NCI-H146 treated with DMSO at 0.1 percent for 48 hours (cell line): ENCODE measurements at regions not wholly inside any gene's neighbourhood (a gene's known extent, or its start where the extent isn't known, plus 50 kb on each side); places are given as distances from the start of the nearest gene placed in this dataset.
A peak's percentile ranks its signal among the peaks of the same experiment; 100 is the strongest.

ENCODE experiments used
- DNase-seq: peaks from one replicate; lab custom pipeline; 2025; ENCODE audit not compliant: unreplicated experiment; lab: John Stamatoyannopoulos, UW

DNA sequence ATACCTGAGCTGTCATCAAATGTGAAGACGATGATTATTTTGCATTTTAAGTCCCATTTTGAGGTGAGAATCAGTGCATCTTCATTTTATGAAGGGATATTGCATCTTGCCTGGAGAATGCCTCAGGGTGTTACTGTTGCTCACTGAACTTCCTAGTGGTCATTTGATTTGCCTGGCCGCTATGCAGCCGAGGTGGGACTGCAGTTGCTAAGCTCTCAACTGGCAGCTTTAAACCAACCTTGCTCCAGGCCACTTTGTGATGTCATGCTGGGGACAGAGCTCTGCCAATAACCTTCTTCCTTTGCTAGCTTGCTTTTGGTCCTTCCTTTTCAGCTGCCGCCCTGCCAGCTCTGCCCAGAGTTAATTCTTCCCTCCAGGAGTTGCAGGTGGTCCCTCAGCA, 409.4 kb upstream of the B3GAT1 start:
- DNase-seq: no peak

DNA sequence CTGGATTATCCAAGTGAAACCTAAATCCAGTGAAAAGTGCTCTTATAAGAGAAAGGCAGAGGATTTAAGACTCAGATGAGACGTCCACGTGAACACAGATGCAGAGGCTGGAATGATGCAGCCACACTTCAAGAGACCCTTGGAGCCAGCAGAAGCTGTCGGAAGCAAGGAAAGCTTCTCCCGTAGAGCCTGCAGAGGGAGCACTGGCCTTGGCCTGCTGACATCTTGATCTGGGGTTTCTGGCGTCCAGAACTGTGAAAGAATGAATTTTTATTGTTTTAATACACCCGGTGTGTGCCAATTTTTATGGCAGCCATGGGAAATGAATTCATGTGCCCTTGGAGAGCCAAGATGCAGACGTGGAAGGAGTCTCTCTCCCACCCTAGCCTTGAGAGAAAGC, 407.0 kb upstream of the B3GAT1 start:
- no peak for DNase-seq

DNA sequence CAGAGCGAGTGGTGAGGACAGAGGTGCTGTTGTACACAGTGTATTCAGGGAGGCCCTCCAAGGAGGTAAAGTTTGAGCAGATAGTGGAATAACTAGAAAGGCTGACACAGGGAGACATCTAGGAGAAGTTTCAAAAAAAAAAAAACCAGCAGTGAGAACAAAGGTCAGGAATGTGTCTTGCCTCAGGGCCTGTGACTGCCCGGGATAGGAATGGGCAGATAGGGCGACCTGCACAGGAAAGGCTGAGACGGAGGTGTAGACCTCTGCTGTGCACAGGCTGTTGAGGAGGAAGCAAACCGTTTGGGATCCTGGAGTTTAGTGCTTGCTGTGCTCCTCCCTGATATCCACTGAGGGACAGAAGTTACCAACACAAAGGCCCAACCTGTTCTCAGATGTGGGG, 406.5 kb upstream of the B3GAT1 start:
- no peak for DNase-seq

DNA sequence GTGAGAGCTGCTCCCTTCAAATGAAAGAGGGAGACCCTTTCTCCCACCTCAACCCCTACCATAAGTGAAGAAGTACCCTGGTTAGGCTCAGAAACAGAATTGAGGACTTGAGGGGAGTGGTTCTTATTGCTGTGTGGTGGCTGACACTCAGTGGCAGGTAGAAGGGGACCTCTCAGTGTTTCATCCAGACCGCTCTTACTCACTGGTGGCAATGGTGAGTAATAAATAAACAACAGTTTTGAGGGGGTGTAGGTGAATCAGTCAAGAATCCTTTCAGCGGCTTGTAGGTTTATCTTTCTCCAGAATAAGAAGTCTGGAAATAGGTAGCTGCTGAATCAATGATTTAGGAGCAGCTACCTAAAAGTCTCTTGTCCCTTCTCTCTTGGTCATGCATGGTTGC, 403.4 kb upstream of the B3GAT1 start:
- DNase-seq: no peak

DNA sequence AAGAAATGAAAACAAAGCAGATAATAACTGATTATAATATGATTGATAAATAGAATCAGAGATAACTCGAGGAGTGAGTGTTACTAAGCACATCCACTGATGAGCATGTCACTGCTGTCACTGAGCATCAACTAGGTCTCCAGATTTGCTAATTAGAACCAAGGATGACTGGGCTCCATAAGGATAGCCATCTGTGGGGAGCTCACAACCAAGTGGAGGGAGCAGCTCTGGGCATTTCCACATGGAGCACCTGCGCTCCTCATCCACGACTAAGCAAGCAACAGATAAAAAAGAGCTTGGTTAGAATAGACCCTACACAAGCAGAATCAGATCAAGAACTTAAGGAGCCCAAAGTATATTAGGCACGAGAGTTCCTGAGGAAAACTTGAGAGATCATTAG, 396.0 kb upstream of the B3GAT1 start:
- DNase-seq: no peak

DNA sequence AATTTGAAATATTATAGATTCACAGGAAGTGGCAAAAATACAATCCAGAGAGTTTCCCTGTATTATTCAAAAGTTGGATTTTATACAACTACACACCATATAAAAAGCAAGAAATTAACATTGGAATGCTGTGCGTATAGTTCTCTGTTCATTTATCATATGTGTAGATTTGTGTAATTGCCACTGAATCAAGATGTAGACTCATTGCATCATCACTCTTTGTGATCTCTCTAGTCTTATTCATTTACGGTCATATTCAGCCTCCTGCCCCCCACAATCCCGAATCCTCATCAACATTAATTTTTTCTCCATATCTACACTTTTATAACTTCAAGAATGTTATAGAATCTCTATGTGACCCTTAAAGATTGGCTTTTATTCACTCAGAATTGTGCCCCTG, 390.6 kb upstream of the B3GAT1 start:
- no peak for DNase-seq

DNA sequence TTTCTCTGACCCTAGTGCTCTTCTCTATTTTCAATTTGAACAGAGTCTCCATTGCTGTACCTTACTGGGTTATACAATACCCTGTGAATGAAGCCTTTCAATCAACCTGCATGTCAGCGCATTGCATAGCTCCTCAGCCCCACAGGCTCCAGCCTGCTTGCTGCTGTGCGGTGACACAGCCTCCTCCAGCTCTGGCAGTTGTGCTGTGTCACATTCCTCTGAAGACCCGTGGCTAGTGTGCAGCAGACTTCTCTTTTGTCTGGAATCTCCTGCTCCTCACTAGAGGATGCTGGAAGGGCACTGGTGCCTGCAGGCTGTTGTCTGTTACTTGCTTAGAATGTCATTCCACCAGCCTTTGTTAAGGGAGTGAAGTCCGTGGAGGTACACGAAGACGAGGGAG, 390.1 kb upstream of the B3GAT1 start:
- no peak for DNase-seq

DNA sequence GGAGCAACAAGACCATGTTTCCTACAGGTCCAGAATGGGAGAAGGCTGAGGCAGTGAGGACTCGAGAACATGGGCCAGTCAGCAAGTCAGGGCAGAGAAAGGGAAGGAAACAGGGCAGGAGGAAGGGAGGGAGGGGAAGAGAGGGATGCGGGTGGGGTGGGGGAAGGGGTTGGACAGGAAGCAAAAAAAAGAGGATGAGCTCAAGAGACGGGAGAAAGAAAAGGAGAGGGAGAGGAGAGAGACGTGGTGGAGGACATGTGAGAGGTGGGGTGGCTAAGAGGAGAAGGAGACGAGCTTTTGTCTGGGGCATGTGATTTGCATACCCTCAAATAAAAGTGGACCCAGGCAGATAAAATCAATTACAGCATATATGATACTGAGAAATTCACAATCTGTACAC, 389.5 kb upstream of the B3GAT1 start:
- no peak for DNase-seq

DNA sequence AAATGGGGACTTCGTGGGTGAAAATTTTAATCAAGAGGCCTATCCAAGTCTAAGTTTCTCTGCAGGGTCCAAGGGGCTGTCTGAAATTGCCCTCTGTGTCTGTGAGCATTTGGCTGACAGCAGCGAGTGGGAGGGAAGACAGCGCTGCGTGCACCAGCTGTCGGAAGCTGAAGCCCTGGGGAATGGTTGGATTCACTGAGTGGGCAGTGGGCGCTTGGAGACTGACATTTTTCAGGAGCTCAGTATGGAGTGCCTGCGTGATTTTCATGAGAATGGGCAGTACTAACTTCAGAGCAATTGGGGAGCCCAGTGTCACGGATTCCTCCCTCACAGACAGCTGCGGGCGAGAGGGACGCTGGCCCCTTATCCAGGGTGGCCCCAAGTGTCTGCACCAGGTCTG, 388.8 kb upstream of the B3GAT1 start:
- DNase-seq: no peak

DNA sequence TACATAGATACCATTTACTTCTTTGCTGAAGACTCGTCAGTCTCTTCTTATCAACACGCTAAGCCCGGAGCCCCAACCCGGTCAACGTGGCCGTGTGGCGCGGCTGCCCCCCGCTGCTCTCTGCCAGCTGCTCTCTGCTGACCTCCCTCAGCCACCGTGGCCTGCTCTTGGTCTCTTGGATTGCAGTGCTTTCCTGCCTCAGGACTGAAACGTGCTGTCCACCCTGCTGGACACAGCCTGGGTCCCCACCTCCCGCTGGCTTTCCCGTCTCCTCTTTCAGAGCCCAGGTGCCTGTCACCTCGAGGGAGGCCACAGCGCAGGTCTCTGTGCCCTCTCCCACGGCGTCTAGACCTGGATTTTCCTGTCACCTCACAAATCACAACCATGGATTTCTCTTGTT, 388.1 kb upstream of the B3GAT1 start:
- peak; percentile 15 for DNase-seq

DNA sequence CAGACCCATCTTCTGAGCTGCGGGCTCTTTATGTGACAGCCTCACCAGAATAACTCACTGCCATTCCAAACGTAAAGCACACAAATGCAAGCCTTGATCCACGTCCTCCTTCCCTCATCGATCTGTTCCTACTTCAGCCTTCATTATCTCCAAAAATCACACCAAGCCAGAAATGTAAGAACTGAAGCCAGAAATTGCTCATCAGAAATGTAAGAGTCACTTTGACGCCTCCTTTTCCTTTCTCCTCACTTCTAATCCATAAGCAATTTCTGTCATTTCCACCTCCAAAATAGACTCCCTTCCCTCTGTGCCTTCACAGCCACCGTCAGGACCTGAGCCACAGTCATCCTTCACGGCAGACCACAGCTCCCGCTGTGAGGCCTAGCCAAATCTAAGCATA, 387.3 kb upstream of the B3GAT1 start:
- DNase-seq: no peak

DNA sequence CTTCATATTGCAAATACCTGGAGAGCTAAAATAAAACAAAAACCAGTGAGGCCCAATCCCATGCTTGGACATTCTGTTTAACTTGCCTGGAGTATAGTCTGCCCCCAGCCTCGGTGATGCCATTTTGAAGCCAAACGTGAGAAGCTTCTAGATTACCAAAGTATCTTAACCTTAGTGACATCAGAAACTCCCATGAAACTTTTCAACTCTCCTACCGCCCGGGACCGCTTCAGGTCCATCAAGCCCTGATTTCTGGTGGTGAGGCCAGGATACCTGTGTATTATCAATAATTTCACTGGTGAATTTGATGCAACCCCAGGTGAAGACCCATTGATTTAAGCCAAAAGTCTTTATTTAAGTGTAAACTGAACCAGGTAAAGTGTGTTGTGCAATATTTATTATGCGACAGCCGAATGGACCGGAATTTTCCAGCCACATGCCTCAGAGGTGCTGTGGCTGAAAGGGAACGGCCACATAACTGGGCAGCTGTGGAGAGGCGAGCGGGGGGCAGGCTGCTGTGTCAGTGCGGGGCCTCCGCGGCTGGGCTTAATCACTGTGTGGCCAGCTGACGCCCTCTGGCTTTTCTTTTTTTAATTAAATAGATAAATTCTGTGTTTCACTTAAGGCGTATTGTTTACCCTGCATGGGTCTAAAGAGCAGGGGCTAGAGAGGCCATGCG, 385.5 kb upstream of the B3GAT1 start:
- DNase-seq: no peak

DNA sequence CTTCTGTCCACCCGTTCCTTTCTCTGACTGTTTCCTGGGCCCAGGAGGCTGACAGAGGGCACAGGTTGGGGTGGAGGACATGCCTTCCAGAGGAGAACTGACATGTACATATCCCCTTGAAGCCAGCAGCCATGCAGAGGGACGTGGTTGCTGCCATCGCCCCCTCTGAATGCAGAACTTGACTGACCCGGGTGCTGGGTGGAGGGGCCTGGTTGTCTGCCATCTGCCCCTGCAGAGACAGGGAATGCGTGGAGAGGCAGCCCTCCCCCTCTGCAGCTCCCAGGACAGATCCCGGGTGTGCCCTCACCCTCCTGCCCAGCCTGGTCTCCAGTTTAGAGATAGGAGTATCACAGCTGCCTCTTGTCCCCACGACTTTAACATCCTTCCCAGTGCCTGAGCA, 383.0 kb upstream of the B3GAT1 start:
- no peak for DNase-seq

DNA sequence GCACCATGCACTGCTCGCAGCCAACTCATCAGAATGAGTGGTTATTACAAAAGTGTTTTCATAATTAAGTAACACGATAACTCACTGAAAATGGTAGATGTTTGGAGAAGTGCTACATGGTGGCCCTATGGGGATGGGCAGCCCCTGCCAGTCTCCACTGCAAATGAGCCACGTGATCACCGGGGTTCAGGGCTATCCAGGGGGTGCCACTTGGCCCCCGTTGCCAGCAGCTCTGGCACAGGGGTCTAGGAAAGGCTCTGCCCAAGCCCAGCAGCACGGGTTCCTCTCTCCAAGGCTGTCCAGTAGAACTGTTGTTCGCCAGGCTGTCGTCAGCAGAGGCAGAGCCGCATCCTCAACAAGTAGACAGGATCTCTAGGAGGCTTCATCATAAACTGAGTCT, 382.1 kb upstream of the B3GAT1 start:
- DNase-seq: no peak

DNA sequence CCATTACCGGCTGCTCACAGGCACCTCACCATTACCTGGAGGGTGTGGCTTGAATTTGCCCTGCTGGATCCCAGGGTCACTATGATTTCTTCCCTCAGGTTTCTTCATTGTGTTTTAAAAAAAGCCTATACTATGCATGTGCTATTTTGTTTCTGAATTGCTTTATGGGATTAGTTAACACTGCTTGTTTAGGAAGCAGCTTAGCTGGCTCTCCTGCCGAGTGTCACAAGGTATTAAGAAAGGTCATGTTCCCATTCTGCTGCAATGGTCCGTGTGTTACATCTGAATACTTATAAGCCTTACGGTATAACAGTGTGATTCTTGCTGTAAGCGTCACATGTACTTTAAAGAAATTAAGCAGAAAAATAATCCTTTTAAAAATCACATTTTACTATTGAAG, 380.6 kb upstream of the B3GAT1 start:
- DNase-seq: no peak

DNA sequence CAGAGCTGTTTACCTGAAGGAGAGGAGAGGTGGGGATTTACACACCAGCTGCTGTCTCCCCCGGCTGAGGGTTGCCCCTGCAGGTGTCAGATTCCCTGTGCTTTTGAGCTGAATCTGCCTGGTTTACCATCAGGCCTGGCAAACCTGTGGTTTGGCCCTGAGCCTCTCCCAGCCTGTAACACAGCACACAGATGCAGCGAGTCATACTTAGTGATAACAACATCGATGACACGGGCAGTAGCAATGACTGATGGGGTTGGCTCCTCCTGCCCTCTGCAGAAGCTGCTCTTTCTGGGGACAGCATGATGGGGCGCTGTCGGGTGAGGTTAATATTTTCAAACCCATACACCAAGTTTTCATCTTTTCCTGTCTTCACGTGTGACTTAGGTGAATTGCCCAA, 380.0 kb upstream of the B3GAT1 start:
- no peak for DNase-seq

DNA sequence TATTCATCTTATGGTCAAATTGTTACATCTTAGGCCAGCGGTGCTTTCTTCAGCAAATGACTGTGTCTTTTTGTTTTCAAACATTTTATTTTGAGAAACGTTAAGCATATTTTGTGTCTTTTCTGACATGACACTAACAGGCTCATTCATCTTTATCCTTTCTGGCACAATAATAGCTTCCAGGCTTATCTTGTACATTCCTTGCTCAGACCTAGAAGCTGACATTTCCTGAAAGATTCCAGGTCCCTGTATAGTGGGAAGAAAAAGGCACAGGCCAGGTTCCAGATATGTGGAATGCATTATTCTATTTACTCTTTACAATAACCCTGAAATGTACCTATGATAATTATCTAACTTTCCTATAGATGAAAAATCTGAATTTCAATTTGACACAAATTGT, 379.1 kb upstream of the B3GAT1 start:
- DNase-seq: no peak

DNA sequence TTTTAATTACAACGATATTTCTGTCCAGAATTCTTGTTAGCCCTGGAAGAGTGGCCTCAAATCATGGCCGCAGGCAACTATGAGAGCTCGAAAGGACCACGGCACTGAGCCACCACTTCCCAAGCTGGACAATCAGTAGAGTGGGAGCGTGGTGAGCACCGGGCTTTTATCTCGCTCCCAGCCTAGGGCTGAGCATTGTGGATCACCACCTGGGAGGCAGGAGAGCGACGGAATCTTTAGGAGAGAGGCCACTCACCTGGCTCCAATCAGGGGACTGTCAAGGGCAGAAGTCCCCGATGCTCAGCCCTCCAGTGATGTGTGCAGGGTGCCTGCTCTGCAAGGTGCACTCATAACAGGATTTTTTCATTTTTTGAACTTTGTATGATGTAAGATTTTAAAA, 377.1 kb upstream of the B3GAT1 start:
- no peak for DNase-seq

DNA sequence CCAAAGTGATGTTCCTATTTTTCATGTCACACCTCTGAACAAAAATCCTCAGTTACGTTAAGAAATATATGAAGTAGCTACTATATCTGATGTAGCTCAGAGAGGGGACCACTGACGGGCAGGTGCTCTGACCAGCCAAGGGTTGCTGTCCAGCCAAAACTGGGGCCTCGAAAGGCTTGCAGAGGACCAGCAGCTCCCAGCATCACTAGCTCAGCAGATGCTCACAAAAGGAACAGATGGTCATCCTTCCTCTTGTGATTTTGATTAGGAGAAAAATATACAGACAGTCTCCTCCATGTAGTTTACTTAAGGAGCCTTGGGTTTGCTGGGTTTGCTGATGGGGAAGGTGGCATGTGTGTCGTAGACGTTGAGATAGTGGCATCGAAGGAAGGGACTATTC, 374.6 kb upstream of the B3GAT1 start:
- DNase-seq: no peak

DNA sequence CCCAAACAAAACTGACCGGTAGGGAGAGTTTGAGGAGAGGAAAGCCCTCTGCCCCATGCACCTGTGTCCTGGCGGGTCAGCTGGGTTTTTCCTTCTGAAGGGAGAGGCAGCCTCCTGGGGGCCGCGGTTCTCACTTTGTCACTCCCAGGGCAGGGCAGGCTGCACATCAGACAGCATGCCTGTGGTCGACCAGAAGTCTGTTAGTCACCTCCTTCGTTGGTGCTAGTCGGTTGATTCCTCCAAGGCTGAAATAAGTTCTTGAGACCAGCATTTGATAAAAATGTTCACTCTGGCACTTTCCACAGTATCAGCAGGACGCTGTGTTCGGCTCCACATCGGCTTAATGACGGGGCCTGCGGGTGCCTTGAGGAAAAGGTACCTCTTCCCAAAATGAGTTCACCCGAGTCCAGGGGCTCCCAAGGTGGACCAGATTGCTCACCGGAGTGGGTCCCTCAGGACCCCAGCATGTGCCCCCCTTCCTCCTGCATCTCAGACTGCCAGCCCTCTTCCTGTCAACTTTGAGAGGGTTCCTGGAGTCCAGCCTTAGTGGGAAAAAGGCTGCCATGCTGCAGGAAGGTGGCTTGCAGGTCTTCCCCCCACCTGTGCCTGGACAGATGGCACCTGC, 373.7 kb upstream of the B3GAT1 start:
- DNase-seq: no peak

DNA sequence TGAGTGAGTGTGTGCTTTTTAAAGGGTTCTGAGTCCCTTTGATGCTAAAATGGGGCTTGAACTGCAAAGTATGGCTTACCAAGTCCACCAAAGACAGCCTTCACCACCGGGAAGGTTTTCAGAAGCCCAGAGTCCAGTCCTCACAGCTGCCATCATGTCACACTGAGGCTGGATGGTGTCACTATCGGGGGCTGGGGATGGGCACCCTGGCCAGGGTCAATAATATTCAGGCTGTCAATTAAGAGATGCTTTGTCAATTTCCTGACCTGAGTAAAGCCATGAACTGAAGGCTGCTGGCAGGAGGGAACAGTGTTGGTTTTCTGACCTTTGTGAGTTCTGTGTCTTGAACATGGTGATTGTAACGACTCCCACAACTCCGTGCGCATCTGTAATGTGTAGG, 373.0 kb upstream of the B3GAT1 start:
- DNase-seq: no peak

DNA sequence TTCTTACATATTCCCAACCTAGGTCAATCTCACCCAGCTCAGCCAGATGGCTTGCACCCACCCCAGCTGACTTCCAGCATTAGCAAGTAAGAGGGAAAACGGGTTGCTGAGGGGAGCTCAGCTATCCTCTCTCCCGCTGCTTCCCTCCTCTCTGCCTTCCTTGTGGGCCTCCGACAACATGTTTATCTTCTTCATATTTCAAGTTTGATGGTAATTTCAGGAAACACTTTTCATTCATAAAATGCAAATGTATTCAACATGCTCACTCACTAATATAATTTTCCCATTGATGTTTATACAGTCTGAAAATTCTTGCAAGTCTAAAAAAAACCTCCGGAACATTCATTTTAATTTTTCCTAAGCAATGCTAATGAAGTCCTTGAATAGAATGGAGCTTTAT, 372.5 kb upstream of the B3GAT1 start:
- no peak for DNase-seq

DNA sequence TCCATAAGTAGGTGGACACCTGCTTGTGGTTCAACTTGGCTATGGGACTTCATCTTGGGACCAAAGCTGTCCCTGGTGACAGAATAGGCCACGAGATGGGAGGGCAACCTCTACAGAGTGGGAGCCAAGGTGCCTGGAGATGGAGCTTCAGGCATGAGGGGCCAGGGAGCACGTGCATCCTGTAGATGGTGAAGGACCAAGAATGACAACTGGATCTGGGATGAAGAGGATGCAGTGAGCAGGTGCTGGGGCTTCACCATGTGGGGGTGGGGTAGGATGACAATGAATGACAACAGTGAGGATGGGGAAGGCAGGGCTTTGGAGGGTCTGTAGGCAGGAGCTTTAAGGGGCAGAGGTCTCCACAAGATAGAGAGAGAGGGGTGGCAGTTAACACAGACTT, 372.0 kb upstream of the B3GAT1 start:
- no peak for DNase-seq
